T47D (cell line): ENCODE measurements at regions not wholly inside any gene's neighbourhood (a gene's known extent, or its start where the extent isn't known, plus 50 kb on each side); places are given as distances from the start of the nearest gene placed in this dataset.
"Not testable (repeated sequence)": the region's sequence is repeated elsewhere in the genome, so short reads cannot be mapped to it uniquely, and the experiment has no call there.

Source experiments
- DNase-seq, 2 experiments: peaks; one replicate each; pipeline versions ENCODE4 v3.0.0 to v3.0.0-alpha.2; 2011 to 2012; ENCODE audit warnings: low read depth in 1 of 2, low spot score in 1 of 2
- JUND ChIP-seq: IDR thresholded peaks from 2 replicates; pipeline ENCODE4 v1.6.1; 2012; ENCODE audit warnings: low read depth
- in situ Hi-C: cut with HindIII; loops from 2 replicates; pipeline ENCODE4 v1.10.0; 2016; ENCODE audit warnings: low sequenced_read_pairs, low pct_unique_long_range_greater_than_20kb

DNA sequence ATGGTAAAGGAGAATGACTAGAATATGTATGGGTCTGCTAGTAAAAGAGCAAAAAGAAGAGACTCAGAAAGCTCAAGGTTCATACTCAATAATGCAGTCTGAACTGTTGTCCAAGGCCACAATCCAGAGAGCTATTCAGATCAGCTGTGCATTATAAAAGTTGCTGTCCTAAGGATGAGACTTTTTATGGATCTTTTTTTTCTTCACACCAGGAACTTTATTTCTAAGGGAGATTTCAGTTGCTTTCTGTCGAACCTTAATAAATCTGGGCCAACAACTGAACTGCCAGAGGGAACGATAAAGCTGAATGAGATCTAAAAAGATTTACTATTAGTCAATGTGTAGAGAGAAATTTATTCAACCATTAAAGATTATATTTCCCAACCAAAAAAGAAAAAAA, 948.3 kb upstream of the NOVA1 start:
- DNase-seq = no peak
- TF ChIP-seq JUND = no peak
- in situ Hi-C loops = no loop called here

DNA sequence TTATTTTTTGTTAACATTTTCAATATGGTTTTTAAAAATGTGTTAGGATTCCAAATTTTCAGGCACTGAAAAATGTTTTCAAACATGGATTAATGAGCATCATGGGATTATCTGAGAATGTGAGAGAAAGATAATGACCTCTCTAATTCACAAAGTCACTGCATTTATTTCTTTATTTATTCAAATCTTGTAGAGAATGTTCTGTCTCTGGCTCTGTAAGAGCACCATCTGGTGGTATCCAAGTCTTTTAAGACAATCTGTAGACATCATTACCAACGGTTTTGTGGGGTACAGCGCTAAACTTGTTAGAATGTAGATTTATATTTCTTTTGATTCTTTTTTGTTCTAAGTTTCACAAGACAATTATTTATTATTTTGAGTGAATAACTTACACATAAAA, 956.0 kb upstream of the NOVA1 start:
- peak in 1 of 2 experiments; percentile 38 for DNase-seq
- no peak for TF ChIP-seq JUND

GRCh38 chr14:27557445-27557844, 959.6 kb upstream of the NOVA1 start:
- in situ Hi-C loops = no loop called here

More for the DNA sequence above, 956.0 kb upstream of the NOVA1 start:
- in situ Hi-C loops = no loop called here

DNA sequence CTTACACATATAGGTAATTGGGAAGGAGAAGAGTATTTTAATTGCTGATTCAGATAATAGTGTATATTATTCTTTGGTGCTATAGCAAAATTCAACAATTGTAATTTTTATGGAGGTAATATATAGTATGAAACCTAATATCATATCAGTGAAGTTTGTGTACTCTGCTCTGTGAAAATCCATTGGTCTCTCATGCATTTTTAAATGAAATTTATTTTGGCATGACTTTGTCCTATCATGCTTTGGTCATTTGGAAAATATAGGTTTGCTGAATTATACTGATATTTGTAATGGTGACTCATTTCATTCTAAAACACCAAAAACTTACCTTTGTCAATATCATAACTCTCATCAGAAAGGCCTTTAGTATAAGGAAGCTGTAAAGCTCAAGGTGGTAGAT, 962.0 kb upstream of the NOVA1 start:
- in situ Hi-C loops = no loop called here
- no peak for TF ChIP-seq JUND
- no peak for DNase-seq

More at GRCh38 chr14:27557445-27557844, 959.6 kb upstream of the NOVA1 start:
- no peak for DNase-seq
- TF ChIP-seq JUND = no peak

- no peak for TF ChIP-seq JUND
- in situ Hi-C loops = no loop called here
- DNase-seq = no peak
Measured at GRCh38 chr14:27566843-27567382, 969.1 kb upstream of the NOVA1 start.

DNA sequence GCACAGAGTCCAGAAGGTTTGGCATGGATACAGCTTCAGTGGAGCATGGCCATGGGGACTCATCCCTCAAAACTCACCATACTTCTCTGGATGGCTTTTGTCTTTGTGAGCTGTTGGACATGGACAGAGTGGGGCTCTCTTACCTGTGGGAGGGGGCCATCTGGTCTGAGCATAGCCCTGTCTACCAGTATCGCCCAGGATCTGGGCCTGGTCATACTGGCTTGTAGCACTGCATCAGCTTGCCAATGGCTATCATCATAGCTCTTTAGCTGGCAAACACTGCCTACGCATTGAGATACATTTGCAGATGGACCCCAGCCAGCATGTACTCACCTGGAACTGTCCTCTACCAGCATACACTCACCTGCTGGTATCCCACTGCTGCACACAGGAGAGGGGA, 975.2 kb upstream of the NOVA1 start:
- no peak for DNase-seq
- in situ Hi-C loops = no loop called here
- no peak for TF ChIP-seq JUND

GRCh38 chr14:27587103-27587502, 989.3 kb upstream of the NOVA1 start:
- no peak for TF ChIP-seq JUND
- DNase-seq = no peak
- in situ Hi-C loops = no loop called here

GRCh38 chr14:27605282-27605681, 1007.4 kb upstream of the NOVA1 start:
- TF ChIP-seq JUND = no peak
- in situ Hi-C loops = no loop called here
- DNase-seq = peak in 1 of 2 experiments; percentile 36

- in situ Hi-C loops = no loop called here
- peak in 1 of 2 experiments; percentile 36 for DNase-seq
- no peak for TF ChIP-seq JUND
Measured at GRCh38 chr14:27608377-27608776, 1010.5 kb upstream of the NOVA1 start.

- DNase-seq = no peak
- no peak for TF ChIP-seq JUND
- in situ Hi-C loops = no loop called here
Measured at GRCh38 chr14:27612121-27612520, 1014.3 kb upstream of the NOVA1 start.

DNA sequence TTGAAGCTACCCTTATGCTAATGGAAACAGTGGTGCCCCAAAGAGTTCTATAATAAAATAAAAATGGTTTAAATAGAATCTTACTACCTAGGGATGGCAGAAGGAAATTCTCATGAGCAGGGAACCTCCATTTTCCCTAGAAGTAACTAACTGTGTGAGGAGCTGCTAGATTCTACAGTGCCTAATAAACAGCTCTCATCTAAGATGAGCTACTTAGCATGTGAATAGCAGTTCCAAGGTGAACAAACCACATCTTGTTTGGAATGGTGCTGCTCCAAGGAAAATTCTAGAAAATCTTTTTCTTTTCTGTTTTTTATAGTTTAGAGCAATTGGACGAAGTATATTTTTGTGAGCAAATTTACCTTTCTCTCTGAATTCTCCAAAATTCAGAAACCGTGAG, 1015.3 kb upstream of the NOVA1 start:
- in situ Hi-C loops = no loop called here
- TF ChIP-seq JUND = no peak
- no peak for DNase-seq

DNA sequence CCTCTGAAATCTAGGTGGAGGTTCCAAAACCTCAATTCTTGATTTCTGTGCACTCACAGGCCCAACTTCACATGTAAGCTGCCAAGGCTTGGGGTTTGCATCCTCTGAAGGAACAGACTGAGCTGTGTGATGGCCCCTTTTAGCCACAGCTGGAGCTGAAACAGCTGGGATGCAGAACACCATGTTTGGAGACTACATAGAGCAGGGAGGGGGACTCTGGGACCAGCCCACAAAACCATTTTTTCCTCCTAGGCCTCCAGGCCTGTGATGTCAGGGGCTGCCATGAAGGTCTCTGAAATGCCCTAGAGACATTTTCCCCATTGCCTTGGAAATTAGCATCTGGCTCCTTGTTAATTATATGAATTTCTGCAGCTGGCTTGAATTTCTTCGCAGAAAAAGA, 1025.9 kb upstream of the NOVA1 start:
- DNase-seq = no peak
- in situ Hi-C loops = no loop called here
- TF ChIP-seq JUND = no peak

- TF ChIP-seq JUND = no peak
- in situ Hi-C loops = no loop called here
- no peak for DNase-seq
Measured at GRCh38 chr14:27634056-27634970, 1036.5 kb upstream of the NOVA1 start.

DNA sequence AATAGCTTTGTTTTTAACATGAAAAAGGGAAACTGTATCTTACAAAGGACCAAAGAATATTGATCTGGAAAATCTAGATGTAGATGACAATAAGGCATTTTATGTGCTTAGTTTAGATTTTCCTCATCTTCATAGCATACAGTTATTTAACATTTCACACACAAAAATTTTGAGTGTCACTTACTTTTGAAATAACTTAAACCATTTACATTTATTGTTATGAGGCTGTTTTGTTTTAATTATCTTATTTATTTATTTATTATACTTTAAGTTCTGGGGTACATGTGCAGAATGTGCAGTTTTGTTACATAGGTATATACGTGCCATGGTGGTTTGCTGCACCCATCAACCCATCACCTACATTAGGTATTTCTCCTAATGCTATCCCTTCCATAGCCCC, 1042.9 kb upstream of the NOVA1 start:
- in situ Hi-C loops, DNase-seq: not testable (repeated sequence)
